ENCODE measurements at regions not wholly inside any gene's neighbourhood (a gene's known extent, or its start where the extent isn't known, plus 50 kb on each side); places are given as distances from the start of the nearest gene placed in this dataset.
"Not testable (repeated sequence)": the region's sequence is repeated elsewhere in the genome, so short reads cannot be mapped to it uniquely, and the experiment has no call there.

DNA sequence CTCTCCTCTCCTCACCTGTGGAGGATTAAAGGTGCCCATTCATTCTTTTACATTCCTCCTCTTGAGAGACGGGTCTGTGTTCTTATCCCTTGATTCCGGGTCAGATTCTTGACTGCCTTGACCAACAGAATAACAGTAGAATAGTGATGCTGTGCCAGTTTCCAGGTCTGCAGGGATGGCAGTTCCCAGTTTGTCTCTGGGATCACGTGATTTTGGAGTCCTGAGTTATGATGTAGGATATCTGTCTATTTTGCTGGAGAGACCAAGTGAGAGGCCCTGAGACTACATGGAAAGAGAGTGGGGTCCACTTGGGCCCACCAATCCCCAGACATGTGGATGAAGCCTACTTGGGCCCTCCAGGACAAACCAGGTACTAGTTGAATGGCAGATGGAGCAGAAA, 142.8 kb downstream of the TTC8 start:
- no peaks in the 10 kb centered on the region for H3K4me1 ChIP-seq (ENCODE audit: control insufficient read depth in 2 of 2, insufficient read depth in 1 of 2, low read depth in 1 of 2, low read length in 2 of 2)
- no peak overlapping the region for H2BK5ac ChIP-seq (ENCODE audit: low read length)
- H3K36me3 ChIP-seq (replicated peaks in 1 of 2; ENCODE audit: control insufficient read depth in 2 of 2, insufficient read depth in 2 of 2, low read length in 2 of 2) = no peaks in the 10 kb centered on the region
- H3K79me1 ChIP-seq (ENCODE audit: low read depth, low read length) = peaks cover 3% of the 10 kb centered on the region
- H3K18ac ChIP-seq (ENCODE audit: low read length) = no peak overlapping the region
- no peak overlapping the region for H2BK120ac ChIP-seq (ENCODE audit: low read depth, low read length)
- H3K23ac ChIP-seq (ENCODE audit: low read depth, low read length, poor library complexity) = no peak overlapping the region
- H3K27me3 ChIP-seq (ENCODE audit: control insufficient read depth in 3 of 3, insufficient read depth in 3 of 3, low read depth in 1 of 3, low read length in 3 of 3) = peaks cover 0 to 8% (median 0%) of the 10 kb centered on the region in 3 experiments
- H2BK15ac ChIP-seq (ENCODE audit: low read length) = no peak overlapping the region
- no peak overlapping the region for H3K4me3 ChIP-seq (ENCODE audit: low read length in 2 of 2)
- no peak overlapping the region for H3K9ac ChIP-seq (ENCODE audit: low read depth, low read length, poor library complexity)
- no peak overlapping the region for H4K8ac ChIP-seq (ENCODE audit: low read depth, low read length)
- no peak overlapping the region for H4K91ac ChIP-seq (ENCODE audit: low read depth, low read length, poor library complexity)
- H3K9me3 ChIP-seq (replicated peaks in 1 of 2; ENCODE audit: control insufficient read depth in 2 of 2, insufficient read depth in 1 of 2, low read depth in 1 of 2, low read length in 2 of 2) = no peaks in the 10 kb centered on the region
- no CpG with 5 or more reads among the region's 3 CpGs for WGBS, 2 donors (ENCODE audit: extremely low coverage in 2 of 2, insufficient read length in 2 of 2, insufficient replicate concordance in 1 of 2)
- no peak for DNase-seq (ENCODE audit: low spot score)
- H2BK12ac ChIP-seq (ENCODE audit: low read length) = no peak overlapping the region
- no peak overlapping the region for H3K27ac ChIP-seq (replicated peaks; ENCODE audit: low read length)
- H2AFZ ChIP-seq (ENCODE audit: low read length) = no peak overlapping the region
- no peak overlapping the region for H3K14ac ChIP-seq (ENCODE audit: low read length)
- no peak overlapping the region for H3K4ac ChIP-seq (ENCODE audit: low read length)
- no peak overlapping the region for H2AK5ac ChIP-seq (ENCODE audit: low read depth, low read length)
- H3K4me2 ChIP-seq (ENCODE audit: insufficient read depth, low read length, poor library complexity, severe bottlenecking) = no peak overlapping the region

DNA sequence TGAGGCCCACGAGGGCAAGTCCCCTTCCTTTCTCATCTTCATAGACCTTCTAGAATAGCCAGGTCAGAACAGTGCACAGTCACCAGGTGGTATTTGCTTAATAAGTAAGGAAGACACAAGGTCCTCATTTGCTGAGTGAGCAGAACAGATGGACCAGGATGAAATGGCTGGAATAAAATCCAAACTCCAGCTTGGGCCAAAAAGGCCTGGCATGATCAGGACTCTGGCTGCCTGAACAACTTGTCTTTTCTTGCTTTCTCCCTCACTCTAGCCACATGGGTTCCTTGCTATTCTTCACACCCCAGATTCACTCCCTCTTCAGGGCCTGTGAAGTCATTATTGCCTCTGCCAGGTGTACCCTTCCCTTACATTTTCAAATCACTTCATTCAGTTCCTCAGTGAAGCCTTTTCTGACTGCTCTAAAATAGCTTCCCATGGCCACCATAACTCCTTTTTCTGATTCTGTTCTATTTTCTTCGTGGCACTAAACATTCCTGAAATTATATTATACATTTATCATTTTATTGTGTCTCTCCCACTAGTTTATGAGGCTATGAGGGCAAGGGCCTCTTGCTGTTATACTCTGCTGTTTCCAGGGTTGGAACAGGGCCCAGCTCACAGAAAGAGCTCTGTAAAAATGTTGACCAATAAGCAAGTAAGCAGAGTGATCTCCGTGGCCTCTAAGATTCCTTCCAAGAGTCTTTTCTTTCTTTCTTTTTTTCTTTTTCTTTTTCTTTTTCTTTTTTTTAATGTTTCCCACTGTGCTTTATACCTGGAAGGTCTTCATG, 150.8 kb downstream of the TTC8 start:
- Histone ChIP-seq H3K27me3 (ENCODE audit: control insufficient read depth in 3 of 3, insufficient read depth in 3 of 3, low read depth in 1 of 3, low read length in 3 of 3) (no peaks in the 10 kb centered on the region), H4K91ac (ENCODE audit: low read depth, low read length, poor library complexity) (no peak overlapping the region), H3K4me2 (ENCODE audit: insufficient read depth, low read length, poor library complexity, severe bottlenecking) (no peak overlapping the region), H3K9ac (ENCODE audit: low read depth, low read length, poor library complexity) (no peak overlapping the region), H4K8ac (ENCODE audit: low read depth, low read length) (no peak overlapping the region), H3K4me3 (ENCODE audit: low read length in 2 of 2) (no peak overlapping the region), H3K14ac (ENCODE audit: low read length) (no peak overlapping the region), H2BK120ac (ENCODE audit: low read depth, low read length) (no peak overlapping the region), H3K4ac (ENCODE audit: low read length) (no peak overlapping the region), H3K23ac (ENCODE audit: low read depth, low read length, poor library complexity) (no peak overlapping the region), H3K18ac (ENCODE audit: low read length) (no peak overlapping the region), H2BK12ac (ENCODE audit: low read length) (no peak overlapping the region), H2AK5ac (ENCODE audit: low read depth, low read length) (no peak overlapping the region), H3K27ac (replicated peaks; ENCODE audit: low read length) (no peak overlapping the region), H3K4me1 (ENCODE audit: control insufficient read depth in 2 of 2, insufficient read depth in 1 of 2, low read depth in 1 of 2, low read length in 2 of 2) (peaks cover 0 to 2% of the 10 kb centered on the region in 2 donors), H3K79me1 (ENCODE audit: low read depth, low read length) (no peaks in the 10 kb centered on the region), H3K9me3 (replicated peaks in 1 of 2; ENCODE audit: control insufficient read depth in 2 of 2, insufficient read depth in 1 of 2, low read depth in 1 of 2, low read length in 2 of 2) (no peaks in the 10 kb centered on the region), H2BK15ac (ENCODE audit: low read length) (no peak overlapping the region), H3K36me3 (replicated peaks in 1 of 2; ENCODE audit: control insufficient read depth in 2 of 2, insufficient read depth in 2 of 2, low read length in 2 of 2) (no peaks in the 10 kb centered on the region), H2AFZ (ENCODE audit: low read length) (no peak overlapping the region), H2BK5ac (ENCODE audit: low read length) (no peak overlapping the region)
- no peak for DNase-seq (ENCODE audit: low spot score)
- no CpG with 5 or more reads among the region's 3 CpGs for WGBS, 2 donors (ENCODE audit: extremely low coverage in 2 of 2, insufficient read length in 2 of 2, insufficient replicate concordance in 1 of 2)

DNA sequence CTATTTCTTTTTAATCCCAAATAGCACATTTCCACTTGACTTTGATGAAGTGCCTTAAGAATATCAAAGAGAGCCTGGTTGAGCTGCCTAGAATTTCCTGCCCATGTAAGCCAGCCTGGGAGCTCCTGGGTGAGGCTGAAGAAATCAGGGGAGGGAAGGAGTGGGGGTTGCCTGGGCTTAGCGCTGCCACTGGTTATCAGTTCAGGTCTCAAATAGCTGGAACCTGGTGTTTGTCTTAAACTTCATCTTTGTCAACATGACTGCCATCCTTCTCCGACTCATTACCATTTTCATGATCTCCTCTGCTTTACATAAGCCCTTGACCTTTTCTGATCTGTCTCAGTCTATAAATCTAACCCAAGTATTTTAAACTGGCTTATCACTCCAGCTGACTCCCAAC, 151.5 kb downstream of the TTC8 start:
- no peak overlapping the region for H4K8ac ChIP-seq (ENCODE audit: low read depth, low read length)
- no peak overlapping the region for H3K14ac ChIP-seq (ENCODE audit: low read length)
- H4K91ac ChIP-seq (ENCODE audit: low read depth, low read length, poor library complexity) = no peak overlapping the region
- no peak overlapping the region for H3K4ac ChIP-seq (ENCODE audit: low read length)
- H3K4me2 ChIP-seq (ENCODE audit: insufficient read depth, low read length, poor library complexity, severe bottlenecking) = no peak overlapping the region
- no peaks in the 10 kb centered on the region for H3K79me1 ChIP-seq (ENCODE audit: low read depth, low read length)
- H2BK12ac ChIP-seq (ENCODE audit: low read length) = no peak overlapping the region
- no peak overlapping the region for H2BK15ac ChIP-seq (ENCODE audit: low read length)
- no peak overlapping the region for H2BK120ac ChIP-seq (ENCODE audit: low read depth, low read length)
- H3K36me3 ChIP-seq (replicated peaks in 1 of 2; ENCODE audit: control insufficient read depth in 2 of 2, insufficient read depth in 2 of 2, low read length in 2 of 2) = no peaks in the 10 kb centered on the region
- no peak overlapping the region for H3K27ac ChIP-seq (replicated peaks; ENCODE audit: low read length)
- H2AK5ac ChIP-seq (ENCODE audit: low read depth, low read length) = no peak overlapping the region
- H3K9ac ChIP-seq (ENCODE audit: low read depth, low read length, poor library complexity) = no peak overlapping the region
- H2AFZ ChIP-seq (ENCODE audit: low read length) = no peak overlapping the region
- H3K4me1 ChIP-seq (ENCODE audit: control insufficient read depth in 2 of 2, insufficient read depth in 1 of 2, low read depth in 1 of 2, low read length in 2 of 2) = peaks cover 0 to 2% of the 10 kb centered on the region in 2 donors
- no peak overlapping the region for H2BK5ac ChIP-seq (ENCODE audit: low read length)
- no peak overlapping the region for H3K4me3 ChIP-seq (ENCODE audit: low read length in 2 of 2)
- no peaks in the 10 kb centered on the region for H3K9me3 ChIP-seq (replicated peaks in 1 of 2; ENCODE audit: control insufficient read depth in 2 of 2, insufficient read depth in 1 of 2, low read depth in 1 of 2, low read length in 2 of 2)
- no peak for DNase-seq (ENCODE audit: low spot score)
- WGBS, 2 donors (ENCODE audit: extremely low coverage in 2 of 2, insufficient read length in 2 of 2, insufficient replicate concordance in 1 of 2) = no CpG with 5 or more reads among the region's 2 CpGs
- no peak overlapping the region for H3K23ac ChIP-seq (ENCODE audit: low read depth, low read length, poor library complexity)
- no peak overlapping the region for H3K18ac ChIP-seq (ENCODE audit: low read length)
- H3K27me3 ChIP-seq (ENCODE audit: control insufficient read depth in 3 of 3, insufficient read depth in 3 of 3, low read depth in 1 of 3, low read length in 3 of 3) = no peaks in the 10 kb centered on the region

DNA sequence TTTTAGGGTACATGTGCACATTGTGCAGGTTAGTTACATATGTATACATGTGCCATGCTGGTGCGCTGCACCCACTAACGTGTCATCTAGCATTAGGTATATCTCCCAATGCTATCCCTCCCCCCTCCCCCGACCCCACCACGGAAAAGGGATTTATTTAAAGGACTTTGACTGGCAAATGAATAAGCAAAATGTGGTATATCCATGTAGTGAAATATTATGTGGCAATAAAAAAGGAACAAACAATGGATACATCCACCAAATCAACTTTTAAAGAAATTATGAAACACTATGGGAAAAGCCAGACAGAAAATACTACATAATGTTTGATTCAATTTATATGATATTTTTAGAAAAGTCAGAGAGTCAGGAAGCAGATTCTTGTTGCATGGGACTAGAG, 156.5 kb downstream of the TTC8 start:
- H2BK12ac ChIP-seq (ENCODE audit: low read length) = not testable (repeated sequence)

More for the DNA sequence above, 156.5 kb downstream of the TTC8 start:
- H2BK120ac ChIP-seq (ENCODE audit: low read depth, low read length); H3K9me3 ChIP-seq (replicated peaks in 1 of 2; ENCODE audit: control insufficient read depth in 2 of 2, insufficient read depth in 1 of 2, low read depth in 1 of 2, low read length in 2 of 2); H3K27me3 ChIP-seq (ENCODE audit: control insufficient read depth in 3 of 3, insufficient read depth in 3 of 3, low read depth in 1 of 3, low read length in 3 of 3); H3K36me3 ChIP-seq (replicated peaks in 1 of 2; ENCODE audit: control insufficient read depth in 2 of 2, insufficient read depth in 2 of 2, low read length in 2 of 2); H2AK5ac ChIP-seq (ENCODE audit: low read depth, low read length); H2AFZ ChIP-seq (ENCODE audit: low read length); H2BK5ac ChIP-seq (ENCODE audit: low read length); H3K4me3 ChIP-seq (ENCODE audit: low read length in 2 of 2); H3K9ac ChIP-seq (ENCODE audit: low read depth, low read length, poor library complexity); H3K14ac ChIP-seq (ENCODE audit: low read length); H3K4me1 ChIP-seq (ENCODE audit: control insufficient read depth in 2 of 2, insufficient read depth in 1 of 2, low read depth in 1 of 2, low read length in 2 of 2); H3K23ac ChIP-seq (ENCODE audit: low read depth, low read length, poor library complexity); H3K18ac ChIP-seq (ENCODE audit: low read length); H3K4me2 ChIP-seq (ENCODE audit: insufficient read depth, low read length, poor library complexity, severe bottlenecking); H4K91ac ChIP-seq (ENCODE audit: low read depth, low read length, poor library complexity); H2BK15ac ChIP-seq (ENCODE audit: low read length); H3K4ac ChIP-seq (ENCODE audit: low read length); H3K79me1 ChIP-seq (ENCODE audit: low read depth, low read length); DNase-seq (ENCODE audit: low spot score); H3K27ac ChIP-seq (replicated peaks; ENCODE audit: low read length); H4K8ac ChIP-seq (ENCODE audit: low read depth, low read length): not testable (repeated sequence)
- WGBS, 2 donors (ENCODE audit: extremely low coverage in 2 of 2, insufficient read length in 2 of 2, insufficient replicate concordance in 1 of 2) = no CpG with 5 or more reads among the region's 4 CpGs

Measured in neuronal stem cell (in vitro differentiated cells).